ENCODE measurements at regions not wholly inside any gene's neighbourhood (a gene's known extent, or its start where the extent isn't known, plus 50 kb on each side); places are given as distances from the start of the nearest gene placed in this dataset.

DNA sequence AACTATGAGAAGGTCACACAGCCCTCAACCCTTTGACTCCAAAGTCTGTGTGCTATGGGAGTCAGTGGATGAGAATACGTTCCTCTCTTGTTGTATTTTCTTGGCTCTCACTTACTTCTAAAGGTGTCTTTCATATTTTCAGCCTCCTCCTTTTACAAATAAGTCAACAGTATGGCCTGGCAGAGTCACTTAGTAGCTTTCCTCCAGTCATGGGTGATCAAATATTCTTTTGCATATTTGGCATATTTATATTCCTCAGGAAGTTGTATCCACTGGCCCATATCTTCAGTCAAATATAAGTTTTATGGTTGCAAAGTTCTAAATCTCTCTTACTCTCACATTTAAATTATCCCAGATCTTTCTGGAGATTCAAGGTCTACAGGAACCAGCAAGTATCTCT lies 327.5 kb downstream of the ETS1 start:
- TF ChIP-seq, protein P1, sequence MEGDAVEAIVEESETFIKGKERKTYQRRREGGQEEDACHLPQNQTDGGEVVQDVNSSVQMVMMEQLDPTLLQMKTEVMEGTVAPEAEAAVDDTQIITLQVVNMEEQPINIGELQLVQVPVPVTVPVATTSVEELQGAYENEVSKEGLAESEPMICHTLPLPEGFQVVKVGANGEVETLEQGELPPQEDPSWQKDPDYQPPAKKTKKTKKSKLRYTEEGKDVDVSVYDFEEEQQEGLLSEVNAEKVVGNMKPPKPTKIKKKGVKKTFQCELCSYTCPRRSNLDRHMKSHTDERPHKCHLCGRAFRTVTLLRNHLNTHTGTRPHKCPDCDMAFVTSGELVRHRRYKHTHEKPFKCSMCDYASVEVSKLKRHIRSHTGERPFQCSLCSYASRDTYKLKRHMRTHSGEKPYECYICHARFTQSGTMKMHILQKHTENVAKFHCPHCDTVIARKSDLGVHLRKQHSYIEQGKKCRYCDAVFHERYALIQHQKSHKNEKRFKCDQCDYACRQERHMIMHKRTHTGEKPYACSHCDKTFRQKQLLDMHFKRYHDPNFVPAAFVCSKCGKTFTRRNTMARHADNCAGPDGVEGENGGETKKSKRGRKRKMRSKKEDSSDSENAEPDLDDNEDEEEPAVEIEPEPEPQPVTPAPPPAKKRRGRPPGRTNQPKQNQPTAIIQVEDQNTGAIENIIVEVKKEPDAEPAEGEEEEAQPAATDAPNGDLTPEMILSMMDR (IDR thresholded peaks at IDR 0.05; ENCODE audit: low read depth, low read length): no peak
- no peak for TF ChIP-seq EZH2phosphoT487 (IDR thresholded peaks at IDR 0.05; ENCODE audit: low read depth)

Data from OCI-LY3 (cell line).